Astrocyte of the cerebellum (primary cell): ENCODE measurements at regions not wholly inside any gene's neighbourhood (a gene's known extent, or its start where the extent isn't known, plus 50 kb on each side); places are given as distances from the start of the nearest gene placed in this dataset.

Experiments
- DNase-seq: peaks from one replicate; pipeline ENCODE4 v3.0.0-alpha.2; 2011; ENCODE audit warnings: low read depth
- H3K4me3 ChIP-seq: 2 replicates; pipeline ENCODE4 v1.5.1; 2011; ENCODE audit warnings: mild to moderate bottlenecking, low read depth, low read length, moderate library complexity
- in situ Hi-C: cut with HindIII; loops from 2 replicates; pipeline ENCODE4 v1.10.0; 2017; ENCODE audit warnings: low sequenced_read_pairs
- TF ChIP-seq, protein P1 (sequence below): IDR thresholded peaks from 2 replicates; pipeline ENCODE4 v1.5.1; 2012; ENCODE audit warnings: low read length, low read depth, moderate library complexity, mild to moderate bottlenecking; ENCODE audit errors: missing control alignments

DNA sequence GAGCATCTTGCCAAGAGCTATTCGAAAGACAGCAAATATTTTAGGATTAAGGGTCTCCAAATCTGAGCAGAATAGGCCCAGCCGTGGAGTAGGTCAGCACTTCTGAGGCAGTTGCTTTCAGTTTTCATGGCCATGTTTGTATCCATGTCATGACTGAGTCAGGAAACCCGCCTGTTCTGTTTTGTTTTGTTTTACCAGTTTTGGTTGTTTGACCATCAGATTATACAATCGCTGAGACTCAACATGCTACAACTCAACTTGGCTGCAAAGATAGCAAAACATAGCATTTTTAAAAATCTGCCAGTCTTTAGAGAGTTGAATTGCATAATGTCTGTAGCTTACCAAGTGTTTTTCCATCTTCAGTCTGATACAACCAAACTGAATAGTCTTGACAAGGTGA lies 185.1 kb upstream of the ZNF462 start:
- in situ Hi-C loops, result no loop called here
- TF ChIP-seq, protein P1, sequence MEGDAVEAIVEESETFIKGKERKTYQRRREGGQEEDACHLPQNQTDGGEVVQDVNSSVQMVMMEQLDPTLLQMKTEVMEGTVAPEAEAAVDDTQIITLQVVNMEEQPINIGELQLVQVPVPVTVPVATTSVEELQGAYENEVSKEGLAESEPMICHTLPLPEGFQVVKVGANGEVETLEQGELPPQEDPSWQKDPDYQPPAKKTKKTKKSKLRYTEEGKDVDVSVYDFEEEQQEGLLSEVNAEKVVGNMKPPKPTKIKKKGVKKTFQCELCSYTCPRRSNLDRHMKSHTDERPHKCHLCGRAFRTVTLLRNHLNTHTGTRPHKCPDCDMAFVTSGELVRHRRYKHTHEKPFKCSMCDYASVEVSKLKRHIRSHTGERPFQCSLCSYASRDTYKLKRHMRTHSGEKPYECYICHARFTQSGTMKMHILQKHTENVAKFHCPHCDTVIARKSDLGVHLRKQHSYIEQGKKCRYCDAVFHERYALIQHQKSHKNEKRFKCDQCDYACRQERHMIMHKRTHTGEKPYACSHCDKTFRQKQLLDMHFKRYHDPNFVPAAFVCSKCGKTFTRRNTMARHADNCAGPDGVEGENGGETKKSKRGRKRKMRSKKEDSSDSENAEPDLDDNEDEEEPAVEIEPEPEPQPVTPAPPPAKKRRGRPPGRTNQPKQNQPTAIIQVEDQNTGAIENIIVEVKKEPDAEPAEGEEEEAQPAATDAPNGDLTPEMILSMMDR, result no peak
- no peak for DNase-seq
- H3K4me3 ChIP-seq, result no peak overlapping the region

DNA sequence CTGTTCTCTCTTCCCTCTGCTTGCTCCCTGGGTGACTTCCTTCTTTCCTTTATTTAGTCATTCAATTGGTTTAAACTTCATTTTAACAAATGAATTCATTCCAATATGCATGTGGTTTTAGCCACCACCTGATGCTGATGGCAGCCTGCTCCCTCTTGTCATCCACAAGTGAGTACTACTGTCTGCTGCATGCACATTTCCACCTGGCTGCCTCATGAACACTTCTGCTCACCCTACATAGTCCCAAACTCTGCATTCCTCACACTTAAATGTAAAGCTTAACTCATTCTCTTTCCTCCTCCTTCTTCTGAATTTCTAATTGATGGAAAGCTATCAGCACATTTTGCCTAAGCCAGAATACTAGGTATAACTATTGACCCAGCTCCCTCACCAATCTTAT lies 184.7 kb upstream of the ZNF462 start:
- in situ Hi-C loops, result no loop called here
- H3K4me3 ChIP-seq, result no peak overlapping the region
- TF ChIP-seq, protein P1, result no peak
- DNase-seq, result no peak

DNA sequence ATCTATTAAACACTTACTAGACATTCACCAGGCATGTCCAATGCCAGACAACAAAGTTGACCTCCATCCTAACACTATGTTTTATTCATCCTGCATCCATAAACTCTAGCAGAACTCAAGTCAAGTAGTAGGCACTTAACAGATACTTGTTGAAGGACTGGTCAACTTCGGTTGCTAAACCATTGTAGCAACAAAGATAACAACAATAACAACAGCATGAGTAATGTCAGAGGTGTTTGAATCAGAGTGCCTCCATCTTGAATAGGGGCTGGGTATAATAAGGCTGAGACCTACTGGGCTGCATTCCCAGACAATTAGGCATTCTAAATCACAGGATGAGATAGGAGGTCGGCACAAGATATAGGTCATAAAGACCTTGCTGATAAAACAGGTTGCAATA lies 180.5 kb upstream of the ZNF462 start:
- TF ChIP-seq, protein P1, result no peak
- no peak for DNase-seq
- in situ Hi-C loops, result no loop called here

DNA sequence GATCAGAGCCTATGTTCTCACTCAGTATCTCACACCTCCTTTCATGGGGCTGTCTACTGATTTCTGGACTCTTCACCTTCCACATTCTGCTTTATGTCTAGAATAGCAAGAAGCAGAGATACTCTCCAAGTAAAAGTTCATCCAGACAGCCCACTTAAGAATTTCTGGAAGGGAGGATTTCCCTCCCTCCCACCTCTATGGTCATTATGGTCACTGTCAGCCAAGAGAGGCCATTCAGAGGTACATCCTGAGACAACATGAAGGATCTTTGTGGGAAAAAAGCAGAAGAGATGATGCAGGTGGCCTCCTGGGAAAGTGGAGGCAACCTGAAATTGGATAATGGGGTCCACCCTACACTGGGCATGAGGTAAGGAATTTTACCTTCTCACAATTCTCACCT lies 179.5 kb upstream of the ZNF462 start:
- TF ChIP-seq, protein P1, result no peak
- no peak for DNase-seq
- in situ Hi-C loops, result no loop called here
- no peak overlapping the region for H3K4me3 ChIP-seq

More for the DNA sequence above, 180.5 kb upstream of the ZNF462 start:
- H3K4me3 ChIP-seq, result no peak overlapping the region

DNA sequence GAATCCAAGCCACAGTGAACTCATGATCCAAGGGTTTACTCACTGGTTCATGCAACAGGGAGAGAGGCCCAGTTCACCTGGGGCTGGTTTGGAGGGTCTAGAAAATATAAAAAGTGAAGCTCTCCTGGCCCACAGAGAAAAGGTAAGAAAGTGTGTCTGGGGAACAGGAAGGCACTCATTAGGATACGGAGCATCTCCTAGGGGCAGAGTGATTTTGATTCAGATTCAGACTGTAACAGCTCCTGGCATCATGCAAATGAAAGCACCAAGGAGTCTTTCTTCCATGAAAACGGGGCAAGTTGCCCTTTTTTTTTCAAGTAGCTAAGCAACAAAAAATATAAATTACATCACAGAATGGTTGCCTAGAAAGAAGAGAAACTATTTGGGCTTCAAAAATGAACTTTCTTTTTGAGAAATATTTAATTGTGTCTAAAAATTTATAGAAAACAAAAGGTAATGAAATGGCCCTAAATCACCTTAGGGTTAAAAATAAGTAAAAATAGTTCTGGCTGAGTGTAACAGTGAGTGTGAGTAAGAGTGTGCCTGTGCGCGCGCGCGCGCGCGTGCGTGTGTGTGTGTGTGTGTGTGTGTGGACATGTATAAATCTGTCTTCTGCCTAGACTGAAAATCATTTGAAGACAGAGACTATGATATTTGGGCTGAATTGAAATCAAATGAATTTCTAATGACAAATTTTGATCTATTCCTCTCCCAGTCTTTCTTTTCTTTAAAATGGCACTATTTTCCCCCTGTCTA lies 177.8 kb upstream of the ZNF462 start:
- TF ChIP-seq, protein P1, result no peak
- DNase-seq, result no peak
- in situ Hi-C loops, result no loop called here
- no peak overlapping the region for H3K4me3 ChIP-seq

DNA sequence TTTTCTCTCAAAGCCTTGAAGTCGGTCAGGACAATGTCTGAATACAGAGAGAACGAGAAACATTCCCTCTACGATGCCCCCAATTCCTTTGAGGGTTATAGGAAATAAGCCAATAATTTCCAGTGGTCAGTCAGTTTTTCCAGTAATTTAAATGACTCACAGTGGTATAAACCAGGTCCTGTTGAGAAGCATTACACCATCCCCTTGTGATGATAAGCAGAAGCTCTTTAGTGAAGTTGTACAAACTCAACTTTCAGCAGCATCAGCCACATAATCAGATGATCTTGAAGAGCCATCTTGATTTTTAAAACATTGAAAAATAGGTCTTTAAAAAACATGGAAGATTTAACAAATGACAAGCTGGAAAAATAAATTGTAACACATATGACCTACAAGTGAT lies 173.9 kb upstream of the ZNF462 start:
- no peak overlapping the region for H3K4me3 ChIP-seq
- in situ Hi-C loops, result no loop called here
- DNase-seq, result no peak
- TF ChIP-seq, protein P1, result no peak

DNA sequence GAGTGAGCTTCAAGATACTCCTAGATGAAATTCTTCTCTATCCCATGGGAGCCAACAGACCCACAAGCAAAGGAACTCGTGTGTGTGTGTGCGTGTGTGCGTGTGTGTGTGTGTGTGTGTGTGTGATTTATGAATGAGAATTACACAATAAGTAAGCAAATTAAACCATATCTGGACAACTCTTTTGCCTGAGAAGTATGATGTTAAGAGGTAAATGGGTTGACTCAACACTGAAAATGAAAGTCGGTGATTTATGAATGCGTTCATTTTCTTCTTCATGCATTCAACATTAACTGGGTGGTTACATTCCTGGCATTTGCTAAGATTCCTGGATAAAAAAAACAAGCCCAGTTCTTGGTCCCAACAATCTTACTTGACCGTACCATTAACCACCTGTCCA lies 171.3 kb upstream of the ZNF462 start:
- TF ChIP-seq, protein P1, result no peak

More for the DNA sequence above, 171.3 kb upstream of the ZNF462 start:
- no peak overlapping the region for H3K4me3 ChIP-seq
- no peak for DNase-seq
- in situ Hi-C loops, result no loop called here
